ENCODE measurements at regions not wholly inside any gene's neighbourhood (a gene's known extent, or its start where the extent isn't known, plus 50 kb on each side); places are given as distances from the start of the nearest gene placed in this dataset.

DNA sequence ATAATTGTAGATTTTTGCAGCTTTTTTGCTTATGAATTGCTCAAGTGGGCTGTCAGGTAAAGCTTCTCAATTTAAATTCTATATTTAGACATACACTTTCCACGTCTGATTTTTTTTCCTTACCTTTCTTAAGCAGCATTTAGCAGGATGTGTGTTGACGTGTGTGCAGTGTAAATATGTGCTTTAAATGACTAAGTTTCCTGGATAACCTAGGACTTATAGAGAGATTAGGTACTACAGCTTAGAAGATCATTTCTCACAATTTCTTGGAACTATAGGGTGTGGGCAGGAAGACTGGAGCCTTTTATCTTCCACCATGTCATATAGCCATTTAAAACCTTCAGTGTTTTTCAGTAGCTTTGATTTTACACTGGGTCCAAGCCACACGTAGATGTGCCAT lies 263.5 kb downstream of the NOVA1 start:
- H3K4me3 ChIP-seq, result no peak overlapping the region
- intact Hi-C loops (cut with DNase I), result no loop called here
- no peaks in the 10 kb centered on the region for H3K4me1 ChIP-seq
- no peak overlapping the region for H3K27ac ChIP-seq
- no peaks in the 10 kb centered on the region for H3K36me3 ChIP-seq
- no peaks in the 10 kb centered on the region for H3K27me3 ChIP-seq
- H3K9me3 ChIP-seq, result no peaks in the 10 kb centered on the region
- no peak for DNase-seq
- TF ChIP-seq, protein P1, sequence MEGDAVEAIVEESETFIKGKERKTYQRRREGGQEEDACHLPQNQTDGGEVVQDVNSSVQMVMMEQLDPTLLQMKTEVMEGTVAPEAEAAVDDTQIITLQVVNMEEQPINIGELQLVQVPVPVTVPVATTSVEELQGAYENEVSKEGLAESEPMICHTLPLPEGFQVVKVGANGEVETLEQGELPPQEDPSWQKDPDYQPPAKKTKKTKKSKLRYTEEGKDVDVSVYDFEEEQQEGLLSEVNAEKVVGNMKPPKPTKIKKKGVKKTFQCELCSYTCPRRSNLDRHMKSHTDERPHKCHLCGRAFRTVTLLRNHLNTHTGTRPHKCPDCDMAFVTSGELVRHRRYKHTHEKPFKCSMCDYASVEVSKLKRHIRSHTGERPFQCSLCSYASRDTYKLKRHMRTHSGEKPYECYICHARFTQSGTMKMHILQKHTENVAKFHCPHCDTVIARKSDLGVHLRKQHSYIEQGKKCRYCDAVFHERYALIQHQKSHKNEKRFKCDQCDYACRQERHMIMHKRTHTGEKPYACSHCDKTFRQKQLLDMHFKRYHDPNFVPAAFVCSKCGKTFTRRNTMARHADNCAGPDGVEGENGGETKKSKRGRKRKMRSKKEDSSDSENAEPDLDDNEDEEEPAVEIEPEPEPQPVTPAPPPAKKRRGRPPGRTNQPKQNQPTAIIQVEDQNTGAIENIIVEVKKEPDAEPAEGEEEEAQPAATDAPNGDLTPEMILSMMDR (IDR thresholded peaks at IDR 0.05), result no peak
- H3K9ac ChIP-seq (ENCODE audit: low read depth in 2 of 2, low read length in 2 of 2), result no peak overlapping the region

DNA sequence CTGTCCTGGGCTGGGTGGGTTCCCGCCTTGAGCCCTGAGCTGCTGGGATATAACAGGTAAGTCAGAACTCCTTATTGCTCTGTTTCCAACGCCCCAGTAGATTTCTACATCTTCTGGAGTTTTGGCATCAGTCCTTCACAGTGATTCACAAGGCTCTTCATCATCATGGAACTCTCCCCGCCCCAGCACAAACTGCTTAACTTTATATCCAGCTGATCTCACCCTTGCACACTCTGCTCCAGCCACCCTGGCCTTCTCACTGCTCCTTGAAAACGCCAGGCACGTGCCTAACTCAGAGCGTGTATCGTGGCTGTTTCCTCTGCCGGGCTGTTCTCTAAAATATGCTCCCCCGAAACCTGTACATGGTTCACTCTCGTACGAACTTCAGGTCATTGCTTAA lies 264.9 kb downstream of the NOVA1 start:
- intact Hi-C loops (cut with DNase I), result no loop called here
- H3K36me3 ChIP-seq, result no peaks in the 10 kb centered on the region
- no peak overlapping the region for H3K4me3 ChIP-seq
- H3K9me3 ChIP-seq, result no peaks in the 10 kb centered on the region
- H3K4me1 ChIP-seq, result no peaks in the 10 kb centered on the region
- H3K27ac ChIP-seq, result no peak overlapping the region
- DNase-seq, result no peak
- no peaks in the 10 kb centered on the region for H3K27me3 ChIP-seq
- TF ChIP-seq, protein P1 (IDR thresholded peaks at IDR 0.05), result no peak
- H3K9ac ChIP-seq (ENCODE audit: low read depth in 2 of 2, low read length in 2 of 2), result no peak overlapping the region

DNA sequence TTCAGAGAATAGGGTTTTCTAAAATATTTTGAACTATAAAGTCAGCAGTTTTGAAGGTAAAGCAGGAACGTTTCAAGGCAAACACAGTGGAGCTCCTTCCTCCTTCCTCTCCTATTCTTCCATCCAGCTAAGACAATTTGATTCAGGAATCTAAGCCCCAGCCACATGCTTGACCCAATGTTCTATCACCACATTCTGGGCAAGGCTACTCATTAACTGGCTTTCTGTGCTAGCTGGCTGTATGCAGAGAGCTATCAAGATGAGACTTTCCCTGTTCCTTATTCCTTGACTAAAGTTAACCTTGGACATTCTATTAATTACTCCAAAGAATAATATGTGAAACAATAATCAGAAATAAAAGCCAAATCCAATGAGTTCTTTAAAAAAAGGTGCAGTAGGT lies 266.9 kb downstream of the NOVA1 start:
- H3K27ac ChIP-seq, result no peak overlapping the region
- no peak for DNase-seq

DNA sequence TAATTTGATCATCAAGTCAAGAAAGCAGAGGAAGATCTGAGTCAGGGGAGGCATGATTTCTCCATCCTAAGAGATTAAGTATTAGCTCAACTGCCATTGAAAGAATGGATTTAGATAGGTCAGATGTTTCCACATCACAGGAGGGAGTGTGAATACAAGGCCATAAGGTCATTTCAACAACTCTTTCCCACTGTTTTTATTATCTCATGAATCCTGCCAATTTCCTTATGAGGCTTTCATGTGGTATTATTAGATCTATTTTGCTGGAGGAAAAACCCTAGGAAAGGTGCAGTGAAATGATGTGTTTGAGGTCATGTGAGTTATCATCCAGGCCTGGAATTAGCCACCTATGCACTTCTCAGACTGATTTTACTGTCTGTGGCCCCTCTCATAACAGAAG lies 269.0 kb downstream of the NOVA1 start:
- Histone ChIP-seq H3K36me3 (no peaks in the 10 kb centered on the region), H3K27me3 (no peaks in the 10 kb centered on the region), H3K9me3 (no peaks in the 10 kb centered on the region), H3K9ac (ENCODE audit: low read depth in 2 of 2, low read length in 2 of 2) (no peak overlapping the region), H3K4me3 (no peak overlapping the region), H3K27ac (no peak overlapping the region), H3K4me1 (no peaks in the 10 kb centered on the region)
- TF ChIP-seq, protein P1 (IDR thresholded peaks at IDR 0.05), result no peak
- DNase-seq, result no peak
- intact Hi-C loops (cut with DNase I), result no loop called here

More for the DNA sequence above, 266.9 kb downstream of the NOVA1 start:
- H3K27me3 ChIP-seq, result no peaks in the 10 kb centered on the region
- no peak overlapping the region for H3K9ac ChIP-seq (ENCODE audit: low read depth in 2 of 2, low read length in 2 of 2)
- no peaks in the 10 kb centered on the region for H3K9me3 ChIP-seq
- intact Hi-C loops (cut with DNase I), result no loop called here
- TF ChIP-seq, protein P1 (IDR thresholded peaks at IDR 0.05), result no peak
- no peaks in the 10 kb centered on the region for H3K4me1 ChIP-seq
- H3K4me3 ChIP-seq, result no peak overlapping the region
- H3K36me3 ChIP-seq, result no peaks in the 10 kb centered on the region

DNA sequence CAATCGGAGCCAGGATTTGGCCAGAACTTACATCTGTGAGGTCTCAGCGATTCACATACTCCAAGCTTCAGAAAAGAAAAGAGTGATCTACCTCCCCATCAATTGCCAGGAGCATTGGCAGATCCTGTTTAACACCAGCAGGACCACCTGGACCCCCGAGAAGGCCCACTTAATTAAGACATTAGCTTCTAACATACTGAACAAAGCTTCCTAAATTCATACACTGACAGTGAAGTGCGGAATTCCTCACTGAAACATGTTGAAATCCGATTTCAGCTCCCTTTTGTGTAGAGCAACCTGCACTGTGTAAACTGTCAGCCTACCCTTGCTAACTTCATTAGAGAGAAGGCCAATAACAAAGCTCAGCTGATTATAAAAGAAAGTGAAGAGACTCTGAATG lies 274.0 kb downstream of the NOVA1 start:
- H3K27me3 ChIP-seq, result no peaks in the 10 kb centered on the region
- H3K9ac ChIP-seq (ENCODE audit: low read depth in 2 of 2, low read length in 2 of 2), result no peak overlapping the region
- TF ChIP-seq, protein P1 (IDR thresholded peaks at IDR 0.05), result no peak
- intact Hi-C loops (cut with DNase I), result no loop called here
- H3K9me3 ChIP-seq, result no peaks in the 10 kb centered on the region
- H3K36me3 ChIP-seq, result no peaks in the 10 kb centered on the region
- DNase-seq, result no peak
- no peak overlapping the region for H3K27ac ChIP-seq
- H3K4me1 ChIP-seq, result no peaks in the 10 kb centered on the region
- no peak overlapping the region for H3K4me3 ChIP-seq

DNA sequence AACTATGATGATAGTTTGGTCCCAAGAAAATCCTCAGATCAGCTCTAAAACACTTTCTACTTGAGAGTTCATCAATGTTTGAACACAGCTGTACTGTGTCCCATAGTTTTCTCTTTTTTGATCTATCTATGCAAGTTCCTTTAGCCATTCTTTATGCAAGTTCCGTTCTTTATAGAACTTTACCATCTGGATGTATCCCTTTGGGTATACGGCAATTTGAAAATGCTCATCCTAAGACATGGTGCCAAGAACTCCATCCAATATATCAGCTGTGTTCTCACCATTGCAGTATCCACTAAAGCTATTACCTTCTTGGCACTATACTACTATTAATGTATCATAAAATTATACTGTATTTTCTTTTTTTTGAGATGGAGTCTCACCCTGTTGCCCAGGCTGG lies 276.9 kb downstream of the NOVA1 start:
- Histone ChIP-seq H3K9me3 (no peaks in the 10 kb centered on the region), H3K9ac (ENCODE audit: low read depth in 2 of 2, low read length in 2 of 2) (no peak overlapping the region), H3K36me3 (no peaks in the 10 kb centered on the region), H3K4me3 (no peak overlapping the region), H3K4me1 (no peaks in the 10 kb centered on the region), H3K27me3 (no peaks in the 10 kb centered on the region), H3K27ac (no peak overlapping the region)
- intact Hi-C loops (cut with DNase I), result no loop called here
- no peak for DNase-seq
- TF ChIP-seq, protein P1 (IDR thresholded peaks at IDR 0.05), result no peak

All from colonic mucosa (tissue), 4 donors.